ENCODE measurements at regions not wholly inside any gene's neighbourhood (a gene's known extent, or its start where the extent isn't known, plus 50 kb on each side); places are given as distances from the start of the nearest gene placed in this dataset.

DNA sequence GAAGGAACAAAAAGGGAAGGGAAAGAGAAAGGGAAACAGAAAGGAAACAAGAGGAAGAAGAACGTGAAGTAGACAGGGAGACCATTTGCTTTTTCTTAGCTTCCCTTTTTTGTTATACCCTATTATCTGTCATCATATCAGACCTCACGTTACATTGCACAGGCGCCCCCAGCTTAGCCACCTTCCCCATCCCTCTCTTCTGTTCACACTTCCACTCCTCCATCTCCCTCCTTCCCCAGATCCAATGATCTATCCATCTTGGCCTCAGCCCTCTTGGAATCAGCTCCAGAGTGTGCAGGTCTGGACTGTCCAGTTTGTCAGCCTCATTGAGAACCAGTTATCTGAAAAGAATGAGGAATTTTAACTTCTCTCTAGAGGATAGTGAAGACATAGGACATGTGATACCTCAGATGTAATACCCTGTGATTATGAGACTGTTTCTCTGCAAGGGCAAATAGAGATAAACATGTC, 101.1 kb upstream of the ERRFI1 start:
- BruUV-seq (replicated peaks): no TSS peak
- Histone ChIP-seq H2BK15ac (ENCODE audit: low read depth, low read length) (peak overlapping the region; percentile 75; the same call in 2 of the 3 replicates), H2AK9ac (replicated peaks; ENCODE audit: low read depth, low read length, poor library complexity) (no peak overlapping the region), H2BK20ac (ENCODE audit: low read depth, low read length) (peak overlapping the region; percentile 69; the same call in 1 of the 2 replicates), H3K79me1 (ENCODE audit: low read depth in 1 of 2, low read length in 2 of 2) (no peaks in the 10 kb centered on the region), H4K91ac (ENCODE audit: insufficient read depth, low read depth, low read length) (peak overlapping the region; percentile 53; the same call in 1 of the 2 replicates), H2AK5ac (ENCODE audit: low read depth, low read length) (peak overlapping the region; percentile 88), H2AFZ (replicated peaks; ENCODE audit: low read length, poor library complexity) (peak overlapping the region; percentile 28), H3K23ac (ENCODE audit: low read depth, low read length) (no peak overlapping the region), H3K14ac (replicated peaks; ENCODE audit: low read depth, low read length) (peak overlapping the region; percentile 41), H3K9ac (ENCODE audit: low read depth, low read length) (peak overlapping the region; percentile 22; the same call in 1 of the 2 replicates), H3K18ac (ENCODE audit: low read depth, low read length) (peak overlapping the region; percentile 55), H3K4ac (ENCODE audit: low read depth, low read length) (peak overlapping the region; percentile 39), H3K56ac (ENCODE audit: extremely low read depth, insufficient read depth, low read length) (no peak overlapping the region), H4K20me1 (ENCODE audit: insufficient read depth, low read length) (no peaks in the 10 kb centered on the region), H3K4me2 (ENCODE audit: low read depth, low read length) (no peak overlapping the region), H4K5ac (ENCODE audit: low read depth, low read length) (peak overlapping the region; percentile 26), H4K8ac (ENCODE audit: low read depth in 2 of 2, low read length in 2 of 2) (peak overlapping the region; percentile 65 to 84; a peak in 3 of 4 replicates), H2BK5ac (ENCODE audit: low read depth, low read length, poor library complexity, severe bottlenecking) (peak overlapping the region; percentile 30), H3K9me1 (ENCODE audit: insufficient read depth, low read length) (peaks cover 4% of the 10 kb centered on the region; the same call in 1 of the 2 replicates), H3K36me3 (ENCODE audit: control insufficient read depth, insufficient read depth, low read length) (no peaks in the 10 kb centered on the region), H3K4me3 (ENCODE audit: insufficient read depth, low read depth, low read length) (no peak overlapping the region), H3K27me3 (ENCODE audit: control insufficient read depth, insufficient read depth, low read length) (no peaks in the 10 kb centered on the region), H3K27ac (ENCODE audit: insufficient read depth, low read length) (peak overlapping the region; percentile 82), H3K9me3 (ENCODE audit: control insufficient read depth, insufficient read depth, low read length) (no peaks in the 10 kb centered on the region), H2BK120ac (ENCODE audit: low read depth, low read length) (peak overlapping the region; percentile 50), H3K4me1 (ENCODE audit: control insufficient read depth, insufficient read depth, low read length) (peaks cover 11% of the 10 kb centered on the region)
- CTCF ChIA-PET: no interaction called here
- ATAC-seq (ENCODE audit: low read depth) (peak; percentile 54), DNase-seq (peak; percentile 55)
- POLR2A ChIA-PET (ENCODE audit: unreplicated experiment): interaction anchor here (0.6 kb wide), 1 partner anchor 1010 kb away, joined by 4 read pairs; no protein-coding TSS in a partner anchor
- WGBS, 2 experiments (ENCODE audit: extremely low coverage in 2 of 2, insufficient read length in 1 of 2): 100% methylated on average over 2 of the region's 3 CpGs; no CpG with 5 or more reads in 1 of the 2 experiments
- intact Hi-C loops (cut with micrococcal nuclease) (no loop called here), in situ Hi-C loops (cut with MboI; ENCODE audit: low sequenced_read_pairs) (loop anchor here (10.0 kb wide), 1 partner anchor 92 kb away; no protein-coding TSS in a partner anchor), dilution Hi-C loops (cut with HindIII; ENCODE audit: low sequenced_read_pairs, unreplicated experiment) (no loop called here)
- TF ChIP-seq USF2 (IDR thresholded peaks at IDR 0.05; ENCODE audit: low read depth, low read length) (no peak), NFE2L2 (IDR thresholded peaks at IDR 0.05; ENCODE audit: low read depth, low read length) (no peak), BHLHE40 (IDR thresholded peaks at IDR 0.05; ENCODE audit: low read depth, low read length) (no peak), MXI1 (IDR thresholded peaks at IDR 0.05; ENCODE audit: borderline replicate concordance, low read depth, low read length) (no peak), MAZ (IDR thresholded peaks at IDR 0.05; ENCODE audit: borderline replicate concordance, low read depth, low read length) (no peak), RCOR1 (IDR thresholded peaks at IDR 0.05; ENCODE audit: insufficient replicate concordance, low read length) (no peak), SMC3 (IDR thresholded peaks at IDR 0.05; ENCODE audit: low read depth, low read length) (no peak), RAD21 (IDR thresholded peaks at IDR 0.05; ENCODE audit: low read length) (no peak), MAFK (IDR thresholded peaks at IDR 0.05; ENCODE audit: low read depth, low read length) (no peak), FOS (IDR thresholded peaks at IDR 0.05; ENCODE audit: low read depth, low read length) (no peak), CTCF (conservative IDR thresholded peaks at IDR 0.05; ENCODE audit: low read depth, low read length) (no peak), CEBPB (IDR thresholded peaks at IDR 0.05; ENCODE audit: low read depth, low read length) (no peak), CHD1 (IDR thresholded peaks at IDR 0.05; ENCODE audit: low read depth, low read length) (no peak), RFX5 (IDR thresholded peaks at IDR 0.05; ENCODE audit: low read depth, low read length) (no peak), POLR2A (IDR thresholded peaks at IDR 0.05; ENCODE audit: low read depth, low read length) (no peak)
- TF ChIP-seq, protein P1, sequence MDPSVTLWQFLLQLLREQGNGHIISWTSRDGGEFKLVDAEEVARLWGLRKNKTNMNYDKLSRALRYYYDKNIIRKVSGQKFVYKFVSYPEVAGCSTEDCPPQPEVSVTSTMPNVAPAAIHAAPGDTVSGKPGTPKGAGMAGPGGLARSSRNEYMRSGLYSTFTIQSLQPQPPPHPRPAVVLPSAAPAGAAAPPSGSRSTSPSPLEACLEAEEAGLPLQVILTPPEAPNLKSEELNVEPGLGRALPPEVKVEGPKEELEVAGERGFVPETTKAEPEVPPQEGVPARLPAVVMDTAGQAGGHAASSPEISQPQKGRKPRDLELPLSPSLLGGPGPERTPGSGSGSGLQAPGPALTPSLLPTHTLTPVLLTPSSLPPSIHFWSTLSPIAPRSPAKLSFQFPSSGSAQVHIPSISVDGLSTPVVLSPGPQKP (IDR thresholded peaks at IDR 0.05; ENCODE audit: borderline replicate concordance, low read depth, low read length): no peak
